Nucleus accumbens (tissue), 56 donors: ENCODE measurements at regions not wholly inside any gene's neighbourhood (a gene's known extent, or its start where the extent isn't known, plus 50 kb on each side); places are given as distances from the start of the nearest gene placed in this dataset.

Experiments
- DNase-seq, 56 donors: peaks; one replicate each; lab custom pipeline; 2025; lab: John Stamatoyannopoulos, UW

- no peak for DNase-seq
Observed at GRCh38 chr5:135704616-135705015, 125.8 kb upstream of the CXCL14 start.

GRCh38 chr5:135703016-135703550 is 124.3 kb upstream of the CXCL14 start:
- no peak for DNase-seq

GRCh38 chr5:135702191-135702590 is 123.4 kb upstream of the CXCL14 start:
- no peak for DNase-seq

GRCh38 chr5:135700731-135701130 is 121.9 kb upstream of the CXCL14 start:
- DNase-seq = no peak

- DNase-seq = no peak
Observed at GRCh38 chr5:135697959-135698345, 119.2 kb upstream of the CXCL14 start.

GRCh38 chr5:135697251-135697958 is 118.6 kb upstream of the CXCL14 start:
- no peak for DNase-seq

GRCh38 chr5:135696317-135696716 is 117.5 kb upstream of the CXCL14 start:
- no peak for DNase-seq

GRCh38 chr5:135695656-135696313 is 117.0 kb upstream of the CXCL14 start:
- no peak for DNase-seq

- DNase-seq = no peak
Observed at GRCh38 chr5:135694906-135695305, 116.1 kb upstream of the CXCL14 start.

GRCh38 chr5:135694012-135694411 is 115.2 kb upstream of the CXCL14 start:
- DNase-seq = no peak

- DNase-seq = no peak
Observed at GRCh38 chr5:135693371-135693955, 114.7 kb upstream of the CXCL14 start.

- no peak for DNase-seq
Observed at GRCh38 chr5:135691044-135691443, 112.3 kb upstream of the CXCL14 start.

- no peak for DNase-seq
Observed at GRCh38 chr5:135690466-135690865, 111.7 kb upstream of the CXCL14 start.

- DNase-seq = no peak
Observed at GRCh38 chr5:135689506-135689905, 110.7 kb upstream of the CXCL14 start.

- no peak for DNase-seq
Observed at GRCh38 chr5:135688385-135688784, 109.6 kb upstream of the CXCL14 start.

GRCh38 chr5:135683189-135683588 is 104.4 kb upstream of the CXCL14 start:
- DNase-seq = no peak

- DNase-seq = no peak
Observed at GRCh38 chr5:135680713-135681112, 101.9 kb upstream of the CXCL14 start.

- DNase-seq = no peak
Observed at GRCh38 chr5:135678640-135679268, 100.0 kb upstream of the CXCL14 start.

GRCh38 chr5:135671966-135672365 is 93.2 kb upstream of the CXCL14 start:
- no peak for DNase-seq

- no peak for DNase-seq
Observed at GRCh38 chr5:135671052-135671705, 92.4 kb upstream of the CXCL14 start.

- no peak for DNase-seq
Observed at GRCh38 chr5:135670588-135670987, 91.8 kb upstream of the CXCL14 start.
